ENCODE measurements at regions not wholly inside any gene's neighbourhood (a gene's known extent, or its start where the extent isn't known, plus 50 kb on each side); places are given as distances from the start of the nearest gene placed in this dataset.

DNA sequence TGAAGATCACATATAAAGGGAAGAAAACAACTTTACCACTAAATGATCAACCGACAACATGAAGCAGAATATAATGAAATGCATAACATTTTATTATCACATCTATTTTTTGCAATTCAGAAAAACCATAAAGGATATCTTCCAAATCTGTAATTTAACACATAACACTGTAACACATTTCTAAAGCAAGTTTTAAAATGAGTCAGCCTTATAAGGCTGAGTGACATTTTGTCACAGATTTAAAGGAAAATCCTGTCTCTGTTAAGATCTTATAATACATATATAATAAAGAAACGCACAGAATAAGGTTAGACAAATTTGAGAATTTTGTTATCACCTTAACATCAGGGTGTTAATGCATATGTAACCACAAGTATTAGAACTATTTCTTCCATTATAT, 198.4 kb upstream of the RASA1 start:
- DNase-seq: no peak

DNA sequence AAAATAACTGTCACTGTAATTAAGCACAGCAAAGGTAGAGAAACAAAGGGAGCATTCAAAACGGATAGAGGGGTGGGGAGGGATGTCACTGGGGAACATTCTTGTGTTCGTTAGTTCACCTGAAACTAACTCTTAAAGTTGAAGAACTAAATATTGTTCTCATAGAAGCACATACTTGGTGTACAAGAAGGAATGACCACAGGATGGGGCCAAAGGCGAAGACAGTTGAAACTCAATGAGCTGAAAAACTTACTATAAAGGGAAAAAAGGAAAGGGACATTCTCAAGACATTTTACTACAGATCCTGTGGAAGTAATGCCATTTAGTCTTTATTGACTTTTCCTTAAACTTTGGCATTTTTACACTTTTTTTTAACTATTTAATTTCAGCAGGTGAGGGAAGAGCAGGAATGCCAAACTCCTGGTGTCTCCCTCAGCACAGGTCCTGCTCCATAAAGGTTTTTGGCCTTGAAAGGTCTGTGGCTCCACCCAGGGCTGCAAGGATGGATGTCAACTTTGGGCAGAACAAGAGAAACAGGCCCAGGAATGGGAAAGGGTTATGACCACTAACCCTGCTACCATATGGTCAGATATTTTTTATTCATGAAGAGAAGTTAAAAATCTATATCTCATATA, 197.6 kb upstream of the RASA1 start:
- DNase-seq: no peak

- DNase-seq: no peak
Observed at GRCh38 chr5:87074072-87074471, 193.6 kb upstream of the RASA1 start.

DNA sequence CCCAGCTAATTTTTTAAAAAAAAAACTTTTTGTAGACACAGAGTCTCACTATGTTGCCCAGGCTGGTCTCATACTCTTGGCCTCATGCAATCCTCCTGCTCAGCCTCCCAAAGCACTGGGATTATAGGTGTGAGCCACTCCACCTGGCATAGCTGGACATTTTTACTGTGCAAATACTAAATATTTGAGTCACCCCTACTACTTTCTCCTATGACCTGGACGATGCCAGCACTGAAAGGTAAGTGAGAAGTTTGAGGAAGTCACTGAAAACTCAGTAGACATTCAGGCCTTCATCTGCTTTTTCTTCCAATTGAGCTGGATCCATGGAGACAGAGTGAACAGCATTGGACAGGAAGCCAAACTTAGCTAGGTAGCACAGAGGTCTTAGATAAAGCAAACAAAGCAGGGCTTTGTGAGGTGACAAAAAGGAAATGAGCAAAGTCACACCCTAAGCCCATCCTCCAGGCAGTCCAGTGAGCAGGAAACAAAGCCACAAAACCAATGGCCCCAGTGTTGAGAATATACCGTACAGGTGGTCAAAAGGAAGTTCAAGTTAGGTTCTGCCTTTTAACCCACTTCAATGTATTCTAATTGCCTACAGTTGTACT, 192.6 kb upstream of the RASA1 start:
- no peak for DNase-seq

- DNase-seq: no peak
Observed at GRCh38 chr5:87076411-87076810, 191.3 kb upstream of the RASA1 start.

DNA sequence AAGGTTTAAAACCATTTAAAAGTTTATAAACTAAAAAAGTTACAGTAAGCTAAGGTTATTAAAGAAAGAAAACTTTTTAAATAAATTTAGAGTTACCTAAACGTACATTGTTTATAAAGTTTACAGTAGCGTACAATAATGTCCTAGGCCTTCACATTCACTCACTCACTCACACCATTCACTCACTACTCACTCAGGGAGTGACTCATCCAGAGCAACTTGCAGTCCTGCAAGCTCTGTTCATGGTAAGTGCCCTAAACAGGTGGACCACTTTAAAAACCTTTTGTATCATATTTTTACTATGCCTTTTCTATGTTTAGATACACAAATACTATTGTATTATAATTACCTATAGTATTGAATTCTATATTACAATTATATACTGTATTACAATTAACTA, 190.8 kb upstream of the RASA1 start:
- no peak for DNase-seq

DNA sequence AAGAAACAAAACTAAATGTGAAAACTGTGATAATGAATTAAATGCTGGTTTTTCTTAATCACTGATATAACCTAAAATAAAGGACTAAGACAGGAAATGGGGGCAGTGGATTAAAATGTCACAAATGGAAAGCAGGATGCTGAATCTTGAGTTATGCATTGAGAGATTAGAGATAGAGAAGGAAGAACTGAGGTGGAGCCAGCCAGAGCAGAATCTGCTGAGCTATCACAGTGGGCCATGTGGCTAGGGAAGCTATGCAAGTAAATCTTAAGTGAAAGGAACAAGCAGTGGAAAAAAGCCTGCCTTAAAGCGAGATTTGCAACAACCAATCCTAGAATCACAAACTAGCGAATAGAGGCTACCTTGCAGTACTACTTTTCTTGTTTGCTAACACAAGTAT, 188.5 kb upstream of the RASA1 start:
- no peak for DNase-seq

DNA sequence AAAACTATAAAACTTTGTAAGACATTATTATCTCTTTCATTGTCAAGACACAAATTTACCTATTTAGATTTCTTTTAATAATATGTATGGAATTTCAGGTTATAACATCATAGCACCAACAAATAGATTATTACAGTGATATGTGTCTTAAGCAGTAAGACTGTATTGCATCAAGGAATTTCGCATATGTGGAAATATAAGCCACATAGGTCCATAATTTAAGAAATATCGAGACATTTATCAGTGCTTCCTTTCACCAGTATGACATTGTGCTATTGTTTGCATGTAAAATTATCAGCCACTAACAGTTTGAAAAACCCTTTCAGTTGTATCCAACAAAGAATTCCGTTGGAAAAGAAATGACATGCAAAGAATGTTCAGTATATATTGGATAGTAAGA, 186.7 kb upstream of the RASA1 start:
- no peak for DNase-seq

- peak; percentile 10 to 24 for DNase-seq
Observed at GRCh38 chr5:87081511-87082372, 185.9 kb upstream of the RASA1 start.

DNA sequence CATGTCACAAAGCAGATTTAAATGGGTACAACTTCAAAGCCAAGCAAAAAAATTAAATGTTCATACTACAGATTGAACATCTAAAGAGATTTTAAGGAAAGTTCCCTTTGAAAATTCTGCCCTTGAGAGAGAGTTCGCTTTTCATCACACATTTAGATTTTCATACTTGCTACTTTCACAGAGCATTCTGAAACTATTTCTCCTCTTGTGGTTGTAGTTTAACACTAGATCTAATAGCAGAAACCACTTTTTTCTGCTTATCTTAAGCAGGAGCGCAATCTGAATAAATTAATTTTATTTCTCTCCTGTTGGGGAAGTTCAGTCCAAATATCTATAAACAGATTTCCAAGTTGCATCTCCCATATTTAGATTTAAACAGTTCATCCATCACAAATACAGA, 173.3 kb upstream of the RASA1 start:
- DNase-seq: no peak

DNA sequence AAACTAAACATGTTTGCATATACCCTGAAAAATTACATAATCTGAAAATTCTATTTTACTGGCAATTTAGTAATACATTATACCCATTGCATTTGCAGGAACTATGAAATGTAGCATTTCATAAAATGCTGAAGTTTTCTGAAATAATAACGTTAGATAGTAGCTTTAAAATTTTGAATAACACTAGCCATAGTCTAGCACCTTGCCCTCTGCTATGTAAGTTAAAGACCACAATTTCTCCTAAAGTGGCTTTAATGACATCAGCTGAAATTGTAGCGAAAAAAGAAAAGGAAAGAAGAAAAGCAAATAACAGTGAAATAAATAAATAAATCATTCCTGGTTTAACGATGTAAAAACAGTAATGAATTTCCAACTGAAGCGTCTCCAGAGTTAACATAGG, 172.8 kb upstream of the RASA1 start:
- no peak for DNase-seq

DNA sequence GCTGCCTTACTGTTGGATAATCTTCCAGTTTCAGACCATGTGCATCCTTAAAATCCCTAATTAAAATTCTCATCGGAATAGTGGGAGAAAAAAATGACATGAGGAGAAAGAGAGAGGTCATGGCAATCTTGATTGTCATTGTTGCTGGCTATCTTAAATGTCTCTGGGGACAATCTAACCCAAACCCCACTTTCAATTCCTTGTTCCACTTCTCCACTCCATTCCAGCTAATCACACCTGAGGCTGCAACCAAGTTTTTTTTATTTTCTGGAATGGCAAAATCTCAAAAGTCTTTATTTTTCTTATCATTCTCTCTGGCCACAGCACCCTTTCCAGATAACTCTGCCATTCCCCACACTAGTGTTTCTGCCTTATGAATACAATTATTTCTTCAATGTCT, 171.9 kb upstream of the RASA1 start:
- no peak for DNase-seq

- DNase-seq: no peak
Observed at GRCh38 chr5:87097664-87098063, 170.0 kb upstream of the RASA1 start.

DNA sequence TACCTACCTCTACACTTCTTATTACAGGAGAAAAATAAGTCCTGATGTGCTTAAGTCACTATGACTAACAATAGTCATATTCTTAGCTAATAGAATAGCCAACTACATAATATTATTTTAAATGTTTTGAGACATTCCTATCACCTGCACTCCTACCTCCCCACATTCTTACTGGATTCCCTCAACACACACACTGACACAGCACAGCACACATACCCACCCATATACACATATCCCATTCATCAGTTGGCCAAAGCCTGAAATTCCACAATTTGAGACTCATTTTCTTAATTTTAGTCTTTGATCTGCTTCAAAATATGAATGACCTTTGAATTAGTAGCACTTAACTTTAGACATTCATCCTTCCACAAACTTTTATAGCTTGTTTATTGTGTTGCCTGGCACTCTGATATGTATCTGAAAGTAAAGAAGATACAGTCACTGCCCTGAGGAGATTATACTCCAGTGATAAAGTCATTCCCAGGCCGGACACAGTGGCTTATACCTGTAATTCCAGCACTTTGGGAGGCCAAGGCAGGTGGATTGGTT, 168.3 kb upstream of the RASA1 start:
- no peak for DNase-seq

- DNase-seq: no peak
Observed at GRCh38 chr5:87099968-87100367, 167.7 kb upstream of the RASA1 start.

DNA sequence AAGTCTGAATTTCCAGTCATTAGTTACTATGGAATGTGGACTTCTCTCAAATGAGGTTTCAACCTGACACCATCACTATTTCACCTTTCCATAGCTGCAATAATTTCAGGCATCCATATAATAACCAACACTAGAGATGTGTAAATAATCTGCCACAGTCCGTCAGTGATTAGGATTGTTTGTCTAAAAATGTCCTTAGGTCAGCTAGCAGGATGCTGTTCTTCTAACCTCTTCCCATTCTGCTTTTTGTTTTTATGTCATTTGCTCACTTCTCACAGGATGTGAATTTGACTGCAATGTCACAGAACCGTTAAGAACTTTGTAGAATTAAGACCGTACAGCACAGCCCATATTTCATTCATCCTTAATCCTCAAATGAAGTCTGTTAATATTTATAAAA, 166.4 kb upstream of the RASA1 start:
- no peak for DNase-seq

GRCh38 chr5:87102841-87103240, 164.8 kb upstream of the RASA1 start:
- no peak for DNase-seq

DNA sequence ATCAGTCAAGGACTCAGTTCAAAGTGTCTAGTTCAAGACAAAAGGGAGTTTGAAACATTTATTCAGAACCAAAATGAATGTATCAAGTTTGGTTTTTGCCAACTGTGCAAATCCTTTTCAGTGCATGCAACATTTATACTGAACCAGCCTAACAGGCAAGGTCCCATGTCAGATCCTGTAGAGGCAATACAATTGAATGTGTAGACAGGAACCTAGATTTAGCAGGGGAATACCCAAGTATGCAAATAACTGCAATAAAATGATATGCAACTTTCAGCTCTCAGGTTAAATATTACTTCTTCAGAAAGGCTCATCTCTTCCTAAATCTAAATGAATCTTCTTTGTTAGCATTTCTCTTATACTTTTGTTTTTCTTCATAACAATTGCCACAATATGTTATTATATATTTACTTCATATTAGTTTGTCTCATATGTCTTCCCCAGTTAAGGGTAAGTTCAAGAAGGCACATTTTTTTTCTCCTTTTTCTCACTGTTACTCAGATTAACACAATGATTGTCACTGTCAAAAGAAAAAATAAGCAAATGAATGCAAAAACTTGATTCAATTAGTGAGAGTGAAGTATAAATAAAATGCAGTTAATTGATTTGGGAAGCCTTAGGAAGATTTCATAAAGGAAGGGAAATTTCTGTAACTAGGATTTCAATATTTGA, 163.9 kb upstream of the RASA1 start:
- no peak for DNase-seq

GRCh38 chr5:87105577-87105976, 162.1 kb upstream of the RASA1 start:
- DNase-seq: no peak

DNA sequence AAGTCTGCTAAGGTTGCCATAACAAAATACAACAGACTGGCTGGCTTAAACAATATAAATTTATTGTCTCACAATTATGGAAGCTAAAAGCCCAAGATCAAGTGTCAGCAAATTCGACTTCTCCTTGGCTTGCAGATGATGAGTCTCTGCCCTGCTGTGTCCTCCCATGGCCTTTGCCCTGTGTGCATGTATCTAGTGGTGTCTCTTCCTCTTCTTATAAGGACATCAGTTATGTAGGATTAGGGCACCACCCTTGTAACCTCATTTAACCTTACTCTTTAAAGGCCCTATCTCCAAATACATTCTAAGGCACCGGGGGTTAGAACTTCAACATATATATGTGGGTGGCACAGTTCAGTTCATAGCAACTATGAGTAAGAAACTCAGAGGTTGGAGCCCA, 157.9 kb upstream of the RASA1 start:
- DNase-seq: no peak

- DNase-seq: no peak
Observed at GRCh38 chr5:87110721-87111120, 157.0 kb upstream of the RASA1 start.

- DNase-seq: no peak
Observed at GRCh38 chr5:87113861-87114260, 153.8 kb upstream of the RASA1 start.

DNA sequence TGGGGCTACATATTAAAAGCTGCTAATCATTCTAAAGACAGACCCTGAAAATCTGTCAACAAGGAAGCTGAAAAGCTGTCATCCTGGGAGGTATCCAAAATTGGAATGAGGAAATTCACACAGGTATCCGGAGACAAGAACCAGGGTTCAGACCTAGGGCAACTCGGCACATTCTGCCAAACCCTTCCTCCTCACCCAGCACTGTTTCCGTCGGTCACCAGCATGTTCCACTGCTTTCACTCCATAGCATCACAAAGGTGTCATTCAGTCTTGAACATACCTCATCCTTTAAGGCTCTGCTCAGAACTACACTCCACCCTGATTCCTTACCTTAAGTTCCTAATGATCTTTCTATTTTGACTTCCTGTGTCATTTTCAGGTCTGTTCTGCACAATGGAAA, 153.1 kb upstream of the RASA1 start:
- DNase-seq: no peak

All from stimulated activated CD4-positive, alpha-beta T cell treated with anti-CD3 and anti-CD28 coated beads, Interleukin-2, amount 100 ng/mL, for 24 hours (primary cell).